ENCODE measurements at regions not wholly inside any gene's neighbourhood (a gene's known extent, or its start where the extent isn't known, plus 50 kb on each side); places are given as distances from the start of the nearest gene placed in this dataset.
"Not testable (repeated sequence)": the region's sequence is repeated elsewhere in the genome, so short reads cannot be mapped to it uniquely, and the experiment has no call there.

DNA sequence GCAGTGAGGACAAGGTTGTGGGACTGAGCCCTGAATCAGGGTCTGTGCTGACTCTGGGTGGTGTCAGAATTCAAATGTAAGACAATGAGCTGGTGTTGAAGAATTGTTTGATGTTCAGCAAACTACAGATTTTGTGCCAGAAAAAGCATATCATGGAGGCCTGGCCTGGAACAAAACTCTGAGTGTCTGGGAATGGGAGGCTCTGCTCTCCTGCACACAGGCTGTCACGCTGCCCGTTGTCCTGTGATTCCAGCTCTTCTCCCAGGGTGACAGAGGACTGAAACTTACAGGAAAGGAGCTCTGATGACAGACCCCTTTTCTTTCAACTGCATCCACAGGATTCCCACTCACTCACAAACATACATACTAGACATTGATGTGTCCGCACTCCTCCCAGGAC lies 120.1 kb downstream of the ZNF486 start:
- DNase-seq = no peak

- not testable (repeated sequence) for DNase-seq
Observed at GRCh38 chr19:20285876-20286275, 118.9 kb downstream of the ZNF486 start.

GRCh38 chr19:20279516-20279915 lies 112.5 kb downstream of the ZNF486 start:
- no peak for DNase-seq

- no peak for DNase-seq
Observed at GRCh38 chr19:20278342-20278741, 111.3 kb downstream of the ZNF486 start.

GRCh38 chr19:20276732-20277082 lies 109.7 kb downstream of the ZNF486 start:
- DNase-seq = not testable (repeated sequence)

DNA sequence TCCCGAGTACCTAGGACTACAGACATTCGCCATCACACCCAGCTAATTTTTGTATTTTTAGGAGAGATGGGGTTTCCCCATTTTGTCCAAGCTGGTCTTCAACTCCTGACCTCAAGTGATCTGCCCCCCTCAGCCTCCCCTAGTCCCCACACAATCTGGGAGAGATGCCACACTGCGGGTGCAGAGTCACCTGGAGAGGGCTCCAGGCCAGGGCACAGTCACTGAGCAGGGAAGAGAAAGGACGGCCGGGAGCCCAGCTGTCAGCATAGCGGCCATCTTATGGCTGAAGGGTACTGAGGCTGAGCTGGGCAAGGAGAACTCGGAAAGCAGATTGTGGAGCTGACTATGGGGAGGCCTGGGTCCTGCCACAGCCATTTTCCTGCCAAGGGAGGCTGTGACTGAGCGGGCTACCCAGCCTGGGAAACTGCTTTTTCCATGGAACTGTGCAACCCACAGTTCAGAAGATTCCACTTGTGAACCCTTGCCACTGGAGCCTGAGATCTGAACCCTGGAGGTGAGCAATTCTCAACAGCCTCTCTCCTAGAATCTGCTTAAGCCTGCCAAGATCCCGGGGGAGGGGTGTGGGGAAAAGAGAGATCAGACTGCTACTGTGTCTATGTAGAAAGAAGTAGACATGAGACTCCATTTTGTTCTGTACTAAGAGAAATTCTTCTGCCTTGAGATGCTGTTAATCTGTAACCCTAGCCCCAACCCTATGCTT lies 109.2 kb downstream of the ZNF486 start:
- DNase-seq = no peak

DNA sequence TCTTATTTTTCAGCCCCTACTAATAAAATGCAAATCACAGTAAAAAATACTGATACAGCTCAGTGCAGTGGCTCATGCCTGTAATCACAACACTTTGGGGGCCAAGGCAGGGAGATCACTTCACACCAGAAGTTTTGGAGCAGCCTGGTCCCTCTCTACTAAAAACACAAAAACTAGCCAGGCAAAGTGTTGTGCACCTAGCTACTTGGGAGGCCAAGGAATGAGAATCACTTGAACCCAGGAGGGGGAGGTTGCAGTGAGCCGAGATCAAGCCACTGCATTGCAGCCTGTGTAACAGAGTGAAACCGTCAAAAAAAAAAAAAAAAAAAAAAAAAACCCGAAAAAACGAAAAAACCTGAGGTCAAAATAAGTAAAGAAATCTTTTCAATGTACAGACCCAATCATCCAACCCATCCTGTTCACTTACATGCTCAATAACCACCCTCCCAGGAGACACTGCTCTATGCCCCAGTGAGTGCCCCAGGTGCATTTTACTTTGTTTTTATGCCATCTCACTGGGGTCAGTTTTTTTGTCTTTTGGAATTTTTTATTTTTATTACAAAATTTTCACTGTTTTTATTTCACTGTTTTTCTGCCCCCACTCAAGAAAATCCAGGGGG lies 107.0 kb downstream of the ZNF486 start:
- no peak for DNase-seq

GRCh38 chr19:20273376-20273775 lies 106.4 kb downstream of the ZNF486 start:
- peak; percentile 89 for DNase-seq

GRCh38 chr19:20272627-20273010 lies 105.6 kb downstream of the ZNF486 start:
- DNase-seq = not testable (repeated sequence)

DNA sequence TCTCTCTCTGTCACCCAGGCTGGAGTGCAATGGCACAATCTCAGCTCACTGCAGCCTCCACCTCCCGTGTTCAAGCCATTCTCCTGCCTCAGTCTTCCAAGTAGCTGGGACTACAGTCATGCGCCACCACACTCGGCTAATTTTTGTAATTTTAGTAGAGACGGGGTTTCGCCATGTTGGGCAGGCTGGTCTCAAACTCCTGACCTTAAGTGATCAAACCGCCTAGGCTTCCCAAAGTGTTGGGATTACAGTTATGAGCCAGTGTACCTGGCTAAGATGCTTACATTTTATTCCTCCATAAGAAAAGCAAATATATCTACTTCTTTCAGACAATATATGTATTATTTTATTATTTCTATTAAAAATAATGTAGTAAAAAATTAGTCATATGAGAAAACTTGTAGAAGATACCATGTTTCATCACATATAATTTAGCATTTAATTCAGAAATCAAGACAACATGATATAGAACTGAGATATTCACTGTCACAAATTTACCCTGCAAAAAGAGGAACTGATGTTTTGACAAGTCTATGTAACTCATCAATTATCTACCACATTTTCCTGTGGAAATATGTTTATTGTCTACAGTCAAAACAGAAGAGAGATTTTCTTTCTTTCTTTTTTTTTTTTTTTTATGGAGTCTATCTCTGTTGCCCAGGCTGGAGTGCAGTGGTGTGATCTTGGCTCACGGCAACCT lies 105.1 kb downstream of the ZNF486 start:
- not testable (repeated sequence) for DNase-seq

DNA sequence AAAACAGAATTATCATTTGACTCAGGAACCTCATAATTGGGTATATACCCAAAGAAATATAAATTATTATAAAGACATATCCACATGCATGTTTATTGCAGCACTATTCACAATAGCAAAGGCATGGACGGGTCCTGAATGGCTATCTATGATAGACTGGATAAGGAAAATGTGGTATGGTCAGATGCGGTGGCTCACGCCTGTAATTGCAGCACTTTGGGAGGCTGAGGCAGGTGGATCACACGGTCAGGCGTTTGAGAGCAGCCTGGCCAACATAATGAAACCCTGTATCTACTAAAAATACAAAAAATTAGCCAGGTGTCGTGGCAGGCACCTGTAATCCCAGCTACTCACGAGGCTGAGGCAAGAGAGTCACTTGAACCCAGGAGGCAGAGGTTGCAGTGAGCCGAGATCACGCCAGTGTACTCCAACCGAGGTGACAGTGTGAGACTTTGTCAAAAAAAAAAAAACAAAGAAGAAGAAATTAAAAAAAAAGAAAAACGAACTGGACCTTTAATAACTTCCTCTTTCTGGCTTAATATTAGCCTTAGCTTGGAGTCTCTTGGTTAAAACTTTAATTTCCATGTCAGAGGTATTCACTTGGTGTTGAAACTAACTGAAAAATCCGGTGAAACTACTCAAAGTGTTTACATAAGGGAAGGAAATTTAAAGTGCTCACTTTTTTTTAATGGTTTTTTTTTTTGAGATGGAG lies 104.4 kb downstream of the ZNF486 start:
- DNase-seq = no peak

- DNase-seq = no peak
Observed at GRCh38 chr19:20269461-20269860, 102.4 kb downstream of the ZNF486 start.

GRCh38 chr19:20261513-20261912 lies 94.5 kb downstream of the ZNF486 start:
- DNase-seq = not testable (repeated sequence)

DNA sequence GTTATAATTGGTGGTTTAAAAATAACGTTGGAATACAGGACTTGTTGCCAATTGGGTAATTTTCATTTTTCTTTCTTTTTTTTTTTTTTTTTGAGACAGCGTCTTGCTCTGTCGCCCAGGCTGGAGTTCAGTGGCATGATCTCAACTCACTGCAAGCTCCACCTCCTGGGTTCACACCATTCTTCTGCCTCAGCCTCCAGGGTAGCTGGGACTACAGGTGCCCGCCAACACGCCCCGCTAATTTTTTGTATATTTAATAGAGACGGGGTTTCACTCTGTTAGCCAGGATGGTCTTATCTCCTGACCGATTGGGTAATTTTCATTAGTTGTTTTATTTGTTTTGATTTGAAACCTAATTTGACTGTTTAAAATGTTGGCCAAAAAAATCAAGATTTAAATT lies 93.7 kb downstream of the ZNF486 start:
- DNase-seq = not testable (repeated sequence)

DNA sequence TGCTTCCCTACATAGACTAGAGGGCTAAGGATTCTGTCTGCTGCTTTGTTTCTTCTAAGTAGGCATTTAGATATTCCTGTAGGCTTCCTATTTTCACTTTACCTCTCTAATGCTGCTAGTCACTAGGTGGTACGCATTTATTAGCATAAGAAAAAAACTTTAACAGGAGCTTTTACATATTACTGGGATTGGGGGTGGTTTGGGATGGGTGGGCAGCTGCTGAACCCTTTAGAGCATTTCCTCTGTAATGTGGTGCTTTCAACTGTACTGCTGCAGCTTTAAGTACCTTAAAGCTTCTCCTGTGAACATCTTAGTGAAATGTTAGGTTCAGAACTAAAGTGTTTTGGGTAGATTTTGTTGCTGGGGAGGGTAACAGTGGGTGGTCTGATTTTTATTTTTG lies 92.6 kb downstream of the ZNF486 start:
- DNase-seq = no peak

- DNase-seq = no peak
Observed at GRCh38 chr19:20256606-20257005, 89.6 kb downstream of the ZNF486 start.

DNA sequence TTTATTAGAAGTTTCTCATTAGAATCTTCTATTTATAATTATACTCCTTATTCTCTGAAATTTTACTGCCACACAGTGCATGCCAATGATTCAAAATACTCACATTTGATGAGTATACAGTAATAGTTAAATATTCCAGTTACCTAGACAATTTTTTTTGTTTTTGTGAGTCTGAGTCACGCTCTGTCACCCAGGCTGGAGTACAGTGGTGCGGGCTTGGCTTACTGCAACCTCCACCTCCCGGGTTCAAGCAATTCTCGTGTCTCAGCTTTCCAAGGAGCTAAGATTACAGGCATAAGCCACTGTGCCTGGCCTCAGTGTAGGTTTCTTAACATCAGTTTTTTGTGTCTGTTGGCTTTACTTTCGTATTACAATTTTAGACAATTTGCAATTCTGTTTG lies 87.1 kb downstream of the ZNF486 start:
- no peak for DNase-seq

GRCh38 chr19:20252613-20253012 lies 85.6 kb downstream of the ZNF486 start:
- no peak for DNase-seq

DNA sequence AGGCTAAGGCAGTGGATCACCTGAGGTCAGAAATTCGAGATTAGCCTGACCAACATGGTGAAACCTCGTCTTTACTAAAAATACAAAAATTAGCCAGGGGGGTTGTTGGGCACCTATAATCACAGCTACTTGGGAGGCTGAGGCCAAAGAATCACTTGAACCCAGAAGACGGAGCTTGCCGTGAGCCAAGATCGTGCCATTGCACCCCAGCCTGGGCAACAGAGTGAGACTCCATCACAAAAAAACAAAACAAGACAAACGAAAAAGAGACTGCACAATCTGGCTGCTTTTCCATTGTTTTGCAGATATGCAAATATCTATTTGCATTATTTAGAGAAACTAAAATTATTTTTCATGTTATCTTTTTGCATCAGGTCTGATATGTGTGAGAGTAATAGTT lies 83.6 kb downstream of the ZNF486 start:
- DNase-seq = no peak

DNA sequence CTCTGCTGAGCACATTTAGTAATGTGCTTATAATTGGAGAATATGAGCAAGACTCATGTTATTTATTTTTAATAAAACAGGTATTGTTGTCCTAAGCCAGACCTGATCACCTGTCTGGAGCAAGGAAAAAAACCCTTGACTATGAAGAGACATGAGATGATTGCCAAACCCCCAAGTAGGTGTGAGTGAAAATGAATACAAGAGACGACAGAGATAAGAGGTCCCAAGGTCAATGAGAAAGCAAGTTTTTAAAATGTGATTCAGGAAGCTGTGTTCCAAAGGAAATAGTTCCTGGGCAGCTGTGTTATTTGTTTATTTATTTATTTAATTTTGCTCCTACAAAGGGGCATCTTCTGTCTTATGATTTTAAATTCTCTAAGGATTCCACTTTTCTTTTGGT lies 83.1 kb downstream of the ZNF486 start:
- no peak for DNase-seq
